Left forelimb (tissue), 1 donor: ENCODE measurements at regions not wholly inside any gene's neighbourhood (a gene's known extent, or its start where the extent isn't known, plus 50 kb on each side); places are given as distances from the start of the nearest gene placed in this dataset.
"Not testable (repeated sequence)": the region's sequence is repeated elsewhere in the genome, so short reads cannot be mapped to it uniquely, and the experiment has no call there.

ENCODE experiments used
- DNase-seq: peaks from one replicate; pipeline ENCODE4 v3.0.0-alpha.2; 2018; ENCODE audit warnings: low spot score

- no peak for DNase-seq
Observed at GRCh38 chr1:112855152-112855828, 100.7 kb downstream of the SLC16A1 start.

- not testable (repeated sequence) for DNase-seq
Observed at GRCh38 chr1:112854368-112854984, 101.5 kb downstream of the SLC16A1 start.

- DNase-seq, result not testable (repeated sequence)
Observed at GRCh38 chr1:112853915-112854314, 102.1 kb downstream of the SLC16A1 start.

GRCh38 chr1:112852934-112853333 lies 103.1 kb downstream of the SLC16A1 start:
- DNase-seq, result no peak

- no peak for DNase-seq
Observed at GRCh38 chr1:112852276-112852675, 103.7 kb downstream of the SLC16A1 start.

GRCh38 chr1:112850034-112850757 lies 105.8 kb downstream of the SLC16A1 start:
- no peak for DNase-seq

GRCh38 chr1:112849425-112850033 lies 106.5 kb downstream of the SLC16A1 start:
- DNase-seq, result peak; percentile 74

GRCh38 chr1:112841825-112842224 lies 114.2 kb downstream of the SLC16A1 start:
- DNase-seq, result no peak

- DNase-seq, result no peak
Observed at GRCh38 chr1:112840631-112841624, 115.1 kb downstream of the SLC16A1 start.

GRCh38 chr1:112836642-112837041 lies 119.4 kb downstream of the SLC16A1 start:
- no peak for DNase-seq

GRCh38 chr1:112833806-112834205 lies 118.7 kb upstream of the PPM1J start:
- DNase-seq, result no peak

GRCh38 chr1:112832259-112832658 lies 117.1 kb upstream of the PPM1J start:
- DNase-seq, result not testable (repeated sequence)

- not testable (repeated sequence) for DNase-seq
Observed at GRCh38 chr1:112829691-112830090, 114.6 kb upstream of the PPM1J start.

- no peak for DNase-seq
Observed at GRCh38 chr1:112828716-112829115, 113.6 kb upstream of the PPM1J start.

- not testable (repeated sequence) for DNase-seq
Observed at GRCh38 chr1:112827391-112827790, 112.3 kb upstream of the PPM1J start.

- DNase-seq, result no peak
Observed at GRCh38 chr1:112826217-112826944, 111.2 kb upstream of the PPM1J start.

GRCh38 chr1:112825563-112826216 lies 110.6 kb upstream of the PPM1J start:
- not testable (repeated sequence) for DNase-seq

GRCh38 chr1:112825075-112825474 lies 109.9 kb upstream of the PPM1J start:
- not testable (repeated sequence) for DNase-seq

- not testable (repeated sequence) for DNase-seq
Observed at GRCh38 chr1:112821307-112822063, 106.4 kb upstream of the PPM1J start.
